Right atrium auricular region (tissue), 2 donors: ENCODE measurements at regions not wholly inside any gene's neighbourhood (a gene's known extent, or its start where the extent isn't known, plus 50 kb on each side); places are given as distances from the start of the nearest gene placed in this dataset.

Experiments
- DNase-seq: peaks from one replicate; pipeline ENCODE4 v3.0.0-alpha.2; 2019; ENCODE audit warnings: low spot score
- H3K27ac ChIP-seq, 2 donors: fragments of 200-600 bp; sonication (generic); 1 replicate in 1 of 2; 2 replicates in 1 of 2; pipeline ENCODE4 v1.5.1; 2016 to 2019
- H3K27me3 ChIP-seq, 2 donors: fragments of 200-600 bp; sonication (generic); one replicate each; pipeline versions ENCODE4 v1.5.1 to v1.6.0; 2017 to 2019
- H3K36me3 ChIP-seq: fragments of 200-600 bp; sonication (generic); one replicate; pipeline ENCODE4 v1.5.1; 2016
- H3K4me1 ChIP-seq, 2 donors: fragments of 200-600 bp; sonication (generic); one replicate each; pipeline versions ENCODE4 v1.5.1 to v1.6.0; 2017 to 2019
- H3K4me3 ChIP-seq, 2 donors: fragments of 200-600 bp; sonication (generic); 1 replicate in 1 of 2; 2 replicates in 1 of 2; pipeline ENCODE4 v1.5.1; 2017 to 2019; ENCODE audit warnings: mild to moderate bottlenecking in 1 of 2, moderate library complexity in 1 of 2
- H3K9me3 ChIP-seq, 2 donors: fragments of 200-600 bp; sonication (generic); one replicate each; pipeline ENCODE4 v1.5.1; 2019
- TF ChIP-seq, protein P1 (sequence below), 2 donors: fragments of 200-600 bp; sonication (generic); IDR thresholded peaks; one replicate each; pipeline ENCODE4 v1.5.1; 2019; ENCODE audit warnings: antibody characterized with exemption in 2 of 2

DNA sequence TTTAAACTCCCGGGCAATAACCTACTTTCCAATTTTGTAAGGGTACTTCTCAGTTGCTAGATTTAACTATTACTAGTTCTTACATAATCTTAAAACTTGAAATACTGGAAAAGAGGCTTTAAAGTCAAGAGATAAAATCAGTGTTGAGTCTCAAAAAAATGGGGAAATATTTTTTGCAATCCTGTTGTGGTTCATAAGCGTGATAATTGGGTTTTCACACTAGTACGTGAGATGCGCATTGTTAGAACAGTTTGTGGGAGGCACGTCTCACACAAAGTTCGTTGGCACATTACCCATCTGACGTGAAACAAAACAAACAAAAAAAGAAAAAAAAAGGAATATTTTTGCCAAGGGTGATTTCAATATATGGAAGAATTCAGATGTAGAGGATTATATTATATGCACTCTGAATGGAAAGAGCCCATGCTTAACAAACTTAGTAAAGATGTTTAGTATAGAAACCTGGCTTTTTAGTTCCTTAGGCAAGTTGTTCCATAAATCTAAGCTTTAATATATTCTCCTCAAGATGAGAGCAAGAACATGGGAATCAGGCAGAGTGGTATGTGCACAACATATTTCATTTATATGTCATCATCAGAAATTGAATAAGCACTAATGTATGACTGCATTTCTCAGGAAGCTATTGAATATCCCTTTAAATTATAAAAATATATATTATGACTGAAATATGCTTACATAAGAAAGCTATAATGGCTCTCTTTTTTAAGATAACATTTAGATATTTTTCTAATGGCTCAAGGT, 73.9 kb upstream of the TNFSF4 start:
- no peak overlapping the region for H3K4me3 ChIP-seq
- no peak for DNase-seq
- TF ChIP-seq, protein P1, sequence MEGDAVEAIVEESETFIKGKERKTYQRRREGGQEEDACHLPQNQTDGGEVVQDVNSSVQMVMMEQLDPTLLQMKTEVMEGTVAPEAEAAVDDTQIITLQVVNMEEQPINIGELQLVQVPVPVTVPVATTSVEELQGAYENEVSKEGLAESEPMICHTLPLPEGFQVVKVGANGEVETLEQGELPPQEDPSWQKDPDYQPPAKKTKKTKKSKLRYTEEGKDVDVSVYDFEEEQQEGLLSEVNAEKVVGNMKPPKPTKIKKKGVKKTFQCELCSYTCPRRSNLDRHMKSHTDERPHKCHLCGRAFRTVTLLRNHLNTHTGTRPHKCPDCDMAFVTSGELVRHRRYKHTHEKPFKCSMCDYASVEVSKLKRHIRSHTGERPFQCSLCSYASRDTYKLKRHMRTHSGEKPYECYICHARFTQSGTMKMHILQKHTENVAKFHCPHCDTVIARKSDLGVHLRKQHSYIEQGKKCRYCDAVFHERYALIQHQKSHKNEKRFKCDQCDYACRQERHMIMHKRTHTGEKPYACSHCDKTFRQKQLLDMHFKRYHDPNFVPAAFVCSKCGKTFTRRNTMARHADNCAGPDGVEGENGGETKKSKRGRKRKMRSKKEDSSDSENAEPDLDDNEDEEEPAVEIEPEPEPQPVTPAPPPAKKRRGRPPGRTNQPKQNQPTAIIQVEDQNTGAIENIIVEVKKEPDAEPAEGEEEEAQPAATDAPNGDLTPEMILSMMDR (IDR thresholded peaks at IDR 0.05): no peak
- no peaks in the 10 kb centered on the region for H3K4me1 ChIP-seq
- H3K9me3 ChIP-seq: no peaks in the 10 kb centered on the region
- H3K27me3 ChIP-seq: no peaks in the 10 kb centered on the region
- no peaks in the 10 kb centered on the region for H3K36me3 ChIP-seq
- H3K27ac ChIP-seq: no peak overlapping the region

DNA sequence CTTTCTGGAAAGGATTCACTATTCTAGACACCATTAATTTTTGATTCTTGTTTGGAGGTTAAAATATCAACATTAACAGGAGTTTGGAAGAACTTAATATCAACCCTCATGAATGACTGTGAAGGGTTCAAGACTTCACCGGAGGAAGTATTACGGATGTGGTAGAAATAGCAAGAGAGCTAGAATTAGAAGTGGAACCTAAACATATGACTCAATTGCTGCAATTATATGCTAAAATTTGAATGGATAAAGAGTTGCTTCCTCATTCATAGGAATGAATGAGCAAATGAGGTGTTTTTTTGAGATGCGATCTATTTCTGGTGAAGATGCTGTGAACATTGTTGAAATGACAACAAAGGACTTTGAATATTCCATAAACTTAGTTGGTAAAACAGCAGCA, 77.9 kb upstream of the TNFSF4 start:
- TF ChIP-seq, protein P1 (IDR thresholded peaks at IDR 0.05): no peak

DNA sequence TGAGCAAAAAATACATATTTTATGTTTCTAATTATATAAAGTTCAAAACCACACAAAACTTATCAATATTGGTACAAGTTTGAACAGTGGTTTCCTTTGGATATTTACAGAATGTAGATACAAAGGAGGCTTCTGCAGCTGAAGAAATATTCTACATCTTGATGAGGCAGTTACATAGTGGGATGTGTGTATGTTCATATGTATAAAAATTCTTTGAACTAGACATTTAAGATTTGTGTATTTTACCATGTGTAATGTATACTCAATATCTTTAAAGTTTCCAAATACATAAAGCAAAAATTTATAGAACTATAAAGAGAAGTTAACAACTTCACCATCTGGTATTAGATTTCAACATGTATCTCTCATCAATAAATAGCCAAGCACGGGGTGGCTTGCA, 80.7 kb upstream of the TNFSF4 start:
- H3K4me1 ChIP-seq: no peaks in the 10 kb centered on the region
- H3K27me3 ChIP-seq: no peaks in the 10 kb centered on the region
- H3K4me3 ChIP-seq: no peak overlapping the region
- no peak overlapping the region for H3K27ac ChIP-seq
- DNase-seq: no peak
- no peaks in the 10 kb centered on the region for H3K36me3 ChIP-seq
- TF ChIP-seq, protein P1 (IDR thresholded peaks at IDR 0.05): no peak
- no peaks in the 10 kb centered on the region for H3K9me3 ChIP-seq

More for the DNA sequence above, 77.9 kb upstream of the TNFSF4 start:
- Histone ChIP-seq H3K27me3 (no peaks in the 10 kb centered on the region), H3K9me3 (no peaks in the 10 kb centered on the region), H3K4me1 (no peaks in the 10 kb centered on the region), H3K36me3 (no peaks in the 10 kb centered on the region), H3K27ac (no peak overlapping the region), H3K4me3 (no peak overlapping the region)
- no peak for DNase-seq

DNA sequence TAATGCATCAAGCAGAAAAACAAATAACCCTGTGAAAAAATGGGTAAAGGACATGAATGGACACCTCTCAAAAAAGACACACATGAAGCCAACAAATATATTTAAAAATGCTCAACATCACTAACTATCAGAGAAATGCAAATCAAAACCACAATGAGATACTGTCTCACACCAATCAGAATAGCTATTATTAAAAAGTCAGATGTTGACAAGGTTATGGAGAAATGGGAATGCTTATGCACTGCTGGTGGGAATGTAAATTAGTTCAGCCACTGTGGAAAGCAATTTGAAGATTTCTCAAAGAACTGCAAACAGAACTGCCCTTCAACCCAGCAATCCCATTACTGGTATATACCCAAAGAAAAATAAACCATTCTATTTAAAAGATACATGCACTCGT, 86.6 kb upstream of the TNFSF4 start:
- TF ChIP-seq, protein P1 (IDR thresholded peaks at IDR 0.05): no peak
- Histone ChIP-seq H3K9me3 (no peaks in the 10 kb centered on the region), H3K36me3 (no peaks in the 10 kb centered on the region), H3K27me3 (no peaks in the 10 kb centered on the region), H3K4me1 (no peaks in the 10 kb centered on the region), H3K4me3 (no peak overlapping the region), H3K27ac (no peak overlapping the region)
- DNase-seq: no peak

DNA sequence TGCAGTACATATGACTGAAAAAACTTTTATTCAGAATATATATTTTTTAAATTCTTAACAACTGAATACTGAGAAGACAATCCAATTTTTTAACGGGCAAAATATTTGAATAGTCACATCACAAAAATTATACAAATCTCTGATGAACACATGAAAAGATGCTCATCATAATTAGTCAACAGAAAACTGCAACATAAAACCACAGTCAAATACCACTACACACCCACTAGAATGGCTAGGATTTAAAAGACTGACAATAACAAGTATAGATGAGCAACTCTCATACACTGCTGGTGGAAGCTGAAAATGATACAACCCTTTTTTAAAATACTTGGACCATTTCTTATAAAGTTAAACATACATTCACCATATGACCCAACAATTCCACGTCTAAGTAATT, 87.7 kb upstream of the TNFSF4 start:
- Histone ChIP-seq H3K9me3 (no peaks in the 10 kb centered on the region), H3K27ac (no peak overlapping the region), H3K4me1 (no peaks in the 10 kb centered on the region), H3K36me3 (no peaks in the 10 kb centered on the region), H3K4me3 (no peak overlapping the region), H3K27me3 (no peaks in the 10 kb centered on the region)
- DNase-seq: no peak
- TF ChIP-seq, protein P1 (IDR thresholded peaks at IDR 0.05): no peak

DNA sequence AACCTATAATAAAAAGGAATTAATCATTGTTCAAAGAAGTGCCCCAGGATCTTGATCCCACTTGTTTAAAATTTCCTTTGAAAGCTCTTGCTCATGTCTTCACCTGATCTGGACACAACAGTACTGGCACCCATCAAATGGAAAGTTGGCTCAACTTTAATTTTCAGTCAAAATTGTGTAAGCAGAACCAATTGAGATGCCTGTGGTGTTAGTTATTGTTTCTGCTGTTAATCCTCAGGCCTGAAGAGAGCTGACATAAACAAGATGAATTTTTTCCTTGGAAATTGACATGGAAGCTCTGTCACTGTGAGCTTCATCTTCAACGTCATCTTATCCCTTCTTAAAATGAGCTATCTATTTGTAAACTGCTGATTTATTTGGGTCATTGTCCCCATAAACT, 88.3 kb upstream of the TNFSF4 start:
- no peak for DNase-seq
- Histone ChIP-seq H3K9me3 (no peaks in the 10 kb centered on the region), H3K27ac (no peak overlapping the region), H3K27me3 (no peaks in the 10 kb centered on the region), H3K4me3 (no peak overlapping the region), H3K4me1 (no peaks in the 10 kb centered on the region), H3K36me3 (no peaks in the 10 kb centered on the region)
- TF ChIP-seq, protein P1 (IDR thresholded peaks at IDR 0.05): no peak
